GM10266 (cell line): ENCODE measurements at regions not wholly inside any gene's neighbourhood (a gene's known extent, or its start where the extent isn't known, plus 50 kb on each side); places are given as distances from the start of the nearest gene placed in this dataset.

Experiments used
- DNase-seq: peaks from one replicate; pipeline ENCODE4 v3.0.0; 2012; ENCODE audit errors: extremely low spot score
- CTCF ChIP-seq: IDR thresholded peaks from 2 replicates; pipeline ENCODE4 v1.5.1; 2012; ENCODE audit warnings: mild to moderate bottlenecking, low read depth; ENCODE audit not compliant: control insufficient read depth, insufficient read depth; ENCODE audit errors: missing control alignments

- no peak for DNase-seq
- TF ChIP-seq CTCF = no peak
These were observed 77.0 kb upstream of the LGALSL start for GRCh38 chr2:64376926-64377325.

- DNase-seq = no peak
- TF ChIP-seq CTCF = no peak
These were observed 74.8 kb upstream of the LGALSL start for GRCh38 chr2:64379186-64379585.

- no peak for DNase-seq
- TF ChIP-seq CTCF = no peak
These were observed 73.0 kb upstream of the LGALSL start for GRCh38 chr2:64380853-64381527.

- DNase-seq = no peak
- no peak for TF ChIP-seq CTCF
These were observed 70.9 kb upstream of the LGALSL start for GRCh38 chr2:64383016-64383591.

- no peak for DNase-seq
- TF ChIP-seq CTCF = no peak
These were observed 70.1 kb upstream of the LGALSL start for GRCh38 chr2:64383881-64384280.

GRCh38 chr2:64386676-64387075 is 67.3 kb upstream of the LGALSL start:
- no peak for TF ChIP-seq CTCF
- DNase-seq = no peak

- no peak for TF ChIP-seq CTCF
- DNase-seq = no peak
These were observed 63.4 kb upstream of the LGALSL start for GRCh38 chr2:64390586-64390985.
